Lower lobe of right lung (tissue), 2 donors: ENCODE measurements at regions not wholly inside any gene's neighbourhood (a gene's known extent, or its start where the extent isn't known, plus 50 kb on each side); places are given as distances from the start of the nearest gene placed in this dataset.

ENCODE experiments used
- ATAC-seq, 2 donors: fragments of 200-7000 bp; cut with Tn5 transposase; one replicate each; pipeline ENCODE4 v1.9.1; 2020 to 2022; ENCODE audit warnings: mild to moderate bottlenecking in 2 of 2, moderate library complexity in 2 of 2
- DNase-seq: peaks from one replicate; pipeline ENCODE4 v3.0.0-alpha.2; 2020
- H3K27ac ChIP-seq: fragments of 200-600 bp; one replicate; pipeline ENCODE4 v1.8.0; 2022
- H3K27me3 ChIP-seq: fragments of 200-600 bp; one replicate; pipeline ENCODE4 v1.8.0; 2022; ENCODE audit warnings: low read depth
- H3K36me3 ChIP-seq: fragments of 200-600 bp; one replicate; pipeline ENCODE4 v1.8.0; 2022; ENCODE audit warnings: mild to moderate bottlenecking
- H3K4me1 ChIP-seq: fragments of 200-600 bp; one replicate; pipeline ENCODE4 v1.8.0; 2022
- H3K4me3 ChIP-seq: fragments of 200-600 bp; one replicate; pipeline ENCODE4 v1.8.0; 2022; ENCODE audit warnings: mild to moderate bottlenecking
- H3K9me3 ChIP-seq: fragments of 200-600 bp; one replicate; pipeline ENCODE4 v1.8.0; 2022
- intact Hi-C: fragments of 100-400 bp; cut with DNase I; formaldehyde crosslinking; loops from one replicate; pipeline ENCODE4 v1.11.0; 2022
- TF ChIP-seq, protein P1 (sequence below): fragments of 200-600 bp; IDR thresholded peaks from one replicate; pipeline ENCODE4 v1.8.0; 2022; ENCODE audit warnings: antibody characterized with exemption, mild to moderate bottlenecking
- donor health status: DM: no; HTN: yes; CAD: no; lungs with severe emphysema.

DNA sequence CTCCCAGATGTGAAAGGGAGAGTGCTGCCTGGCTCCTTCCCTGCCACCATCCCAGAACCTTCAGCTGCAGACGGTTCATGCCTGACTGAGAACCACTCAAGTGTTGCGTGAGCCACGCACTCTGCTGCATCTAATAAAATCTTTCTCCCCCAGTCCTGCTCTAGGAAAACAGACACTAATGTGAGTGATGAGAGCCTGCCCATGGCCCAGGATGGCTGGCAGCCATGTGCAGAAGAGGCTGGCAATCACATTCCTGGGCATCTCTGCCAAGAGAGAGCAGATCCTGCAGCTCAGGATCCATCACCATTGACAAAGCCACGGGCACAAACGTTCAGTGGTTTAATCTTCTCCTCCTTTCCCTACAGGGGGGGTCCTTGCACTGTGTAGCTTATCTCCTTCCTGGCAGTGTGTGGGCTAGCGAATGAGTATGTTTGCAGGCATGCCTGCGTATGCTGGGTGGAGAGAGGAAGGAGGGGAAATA, 477.5 kb downstream of the SLC4A3 start:
- H3K9me3 ChIP-seq: no peaks in the 10 kb centered on the region
- H3K27ac ChIP-seq: no peak overlapping the region
- peak; percentile 24 to 56 for ATAC-seq
- no peak overlapping the region for H3K4me3 ChIP-seq
- intact Hi-C loops: no loop called here
- H3K36me3 ChIP-seq: no peaks in the 10 kb centered on the region
- H3K27me3 ChIP-seq: no peaks in the 10 kb centered on the region
- no peaks in the 10 kb centered on the region for H3K4me1 ChIP-seq
- no peak for DNase-seq
- TF ChIP-seq, protein P1, sequence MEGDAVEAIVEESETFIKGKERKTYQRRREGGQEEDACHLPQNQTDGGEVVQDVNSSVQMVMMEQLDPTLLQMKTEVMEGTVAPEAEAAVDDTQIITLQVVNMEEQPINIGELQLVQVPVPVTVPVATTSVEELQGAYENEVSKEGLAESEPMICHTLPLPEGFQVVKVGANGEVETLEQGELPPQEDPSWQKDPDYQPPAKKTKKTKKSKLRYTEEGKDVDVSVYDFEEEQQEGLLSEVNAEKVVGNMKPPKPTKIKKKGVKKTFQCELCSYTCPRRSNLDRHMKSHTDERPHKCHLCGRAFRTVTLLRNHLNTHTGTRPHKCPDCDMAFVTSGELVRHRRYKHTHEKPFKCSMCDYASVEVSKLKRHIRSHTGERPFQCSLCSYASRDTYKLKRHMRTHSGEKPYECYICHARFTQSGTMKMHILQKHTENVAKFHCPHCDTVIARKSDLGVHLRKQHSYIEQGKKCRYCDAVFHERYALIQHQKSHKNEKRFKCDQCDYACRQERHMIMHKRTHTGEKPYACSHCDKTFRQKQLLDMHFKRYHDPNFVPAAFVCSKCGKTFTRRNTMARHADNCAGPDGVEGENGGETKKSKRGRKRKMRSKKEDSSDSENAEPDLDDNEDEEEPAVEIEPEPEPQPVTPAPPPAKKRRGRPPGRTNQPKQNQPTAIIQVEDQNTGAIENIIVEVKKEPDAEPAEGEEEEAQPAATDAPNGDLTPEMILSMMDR: no peak

DNA sequence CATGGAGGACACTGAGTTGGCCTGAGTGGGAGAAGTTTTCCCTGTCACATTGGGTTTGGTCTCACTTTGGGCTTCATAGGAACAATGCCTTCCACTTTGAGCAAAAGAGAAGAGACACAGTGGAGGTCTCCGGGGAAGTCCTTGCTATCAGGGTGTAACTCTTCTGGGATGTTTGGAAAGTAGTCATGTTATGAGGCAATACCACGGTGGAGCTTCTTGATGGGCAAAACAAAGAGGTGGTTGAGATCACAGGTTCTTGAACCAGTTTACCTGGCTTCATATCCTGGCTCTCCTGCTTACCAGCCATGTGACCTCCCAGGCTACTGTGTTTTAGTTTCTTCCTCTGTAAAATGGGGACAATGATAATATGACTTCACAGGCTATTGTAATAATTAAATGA, 478.6 kb downstream of the SLC4A3 start:
- TF ChIP-seq, protein P1: no peak
- intact Hi-C loops: no loop called here
- H3K27me3 ChIP-seq: no peaks in the 10 kb centered on the region
- H3K4me3 ChIP-seq: no peak overlapping the region
- ATAC-seq: no peak
- H3K4me1 ChIP-seq: no peaks in the 10 kb centered on the region
- H3K27ac ChIP-seq: no peak overlapping the region
- H3K9me3 ChIP-seq: no peaks in the 10 kb centered on the region
- no peaks in the 10 kb centered on the region for H3K36me3 ChIP-seq
- no peak for DNase-seq

DNA sequence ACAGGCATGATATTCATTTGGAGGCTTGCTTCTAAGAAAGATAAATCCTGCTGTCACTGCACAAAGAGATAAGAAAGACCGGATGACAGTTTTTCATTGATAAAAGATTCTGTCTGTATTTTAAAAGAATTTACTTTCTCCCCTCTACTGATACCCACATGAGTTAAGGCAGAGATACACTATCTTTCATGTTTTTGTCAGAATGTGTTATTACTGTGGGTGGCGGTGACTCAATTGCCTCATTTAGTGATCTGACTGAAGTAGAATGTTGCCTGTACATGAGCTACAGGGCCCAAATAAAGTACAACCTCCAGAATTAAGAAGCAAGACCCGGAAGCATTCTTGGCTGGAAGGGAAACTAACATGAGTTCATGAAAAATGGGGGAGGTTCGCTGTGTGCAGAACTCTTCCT, 480.0 kb downstream of the SLC4A3 start:
- H3K27me3 ChIP-seq: no peaks in the 10 kb centered on the region
- no peaks in the 10 kb centered on the region for H3K9me3 ChIP-seq
- no peak for DNase-seq
- TF ChIP-seq, protein P1: no peak
- H3K36me3 ChIP-seq: no peaks in the 10 kb centered on the region
- intact Hi-C loops: no loop called here
- no peaks in the 10 kb centered on the region for H3K4me1 ChIP-seq
- ATAC-seq: no peak
- H3K4me3 ChIP-seq: no peak overlapping the region
- H3K27ac ChIP-seq: no peak overlapping the region

GRCh38 chr2:220114443-220114842, 487.0 kb downstream of the SLC4A3 start:
- Histone ChIP-seq H3K9me3 (no peaks in the 10 kb centered on the region), H3K27me3 (no peaks in the 10 kb centered on the region), H3K4me3 (no peak overlapping the region), H3K27ac (no peak overlapping the region), H3K36me3 (no peaks in the 10 kb centered on the region), H3K4me1 (no peaks in the 10 kb centered on the region)
- DNase-seq (no peak), ATAC-seq (no peak)
- TF ChIP-seq, protein P1: no peak
- intact Hi-C loops: no loop called here

GRCh38 chr2:220117025-220117424, 489.6 kb downstream of the SLC4A3 start:
- no peaks in the 10 kb centered on the region for H3K4me1 ChIP-seq
- ATAC-seq: no peak
- no peaks in the 10 kb centered on the region for H3K36me3 ChIP-seq
- no peaks in the 10 kb centered on the region for H3K9me3 ChIP-seq
- intact Hi-C loops: no loop called here
- TF ChIP-seq, protein P1: no peak
- no peak overlapping the region for H3K27ac ChIP-seq
- no peaks in the 10 kb centered on the region for H3K27me3 ChIP-seq
- H3K4me3 ChIP-seq: no peak overlapping the region
- DNase-seq: no peak

DNA sequence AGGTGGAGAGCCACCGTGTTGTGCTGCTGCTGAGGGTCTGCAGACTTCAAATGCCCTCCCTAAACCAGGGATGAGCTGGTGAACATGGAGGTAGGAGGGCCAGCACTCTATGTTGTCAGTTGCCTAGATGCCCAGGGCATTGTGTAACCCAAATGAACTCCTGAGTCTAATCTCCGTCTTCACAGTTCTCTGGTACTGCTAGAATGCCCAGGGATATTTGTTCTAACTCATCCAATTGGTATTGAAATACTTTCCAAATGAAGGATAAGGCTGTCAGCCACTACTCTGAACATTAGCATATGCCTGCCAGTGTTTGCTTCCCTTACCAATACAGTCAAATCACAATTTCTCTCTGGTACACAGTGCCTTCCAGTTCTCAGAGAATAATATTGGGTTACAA, 492.6 kb downstream of the SLC4A3 start:
- ATAC-seq: no peak
- TF ChIP-seq, protein P1: no peak
- no peak for DNase-seq
- H3K9me3 ChIP-seq: no peaks in the 10 kb centered on the region
- no peaks in the 10 kb centered on the region for H3K4me1 ChIP-seq
- H3K36me3 ChIP-seq: no peaks in the 10 kb centered on the region
- intact Hi-C loops: no loop called here
- no peaks in the 10 kb centered on the region for H3K27me3 ChIP-seq
- no peak overlapping the region for H3K27ac ChIP-seq
- H3K4me3 ChIP-seq: no peak overlapping the region
